Right forelimb (tissue), 1 donor: ENCODE measurements at regions not wholly inside any gene's neighbourhood (a gene's known extent, or its start where the extent isn't known, plus 50 kb on each side); places are given as distances from the start of the nearest gene placed in this dataset.
"Not testable (repeated sequence)": the region's sequence is repeated elsewhere in the genome, so short reads cannot be mapped to it uniquely, and the experiment has no call there.

Experiments used
- DNase-seq: peaks from one replicate; pipeline ENCODE4 v3.0.0-alpha.2; 2018

- not testable (repeated sequence) for DNase-seq
Measured at GRCh38 chr5:145446875-145447274, 388.3 kb downstream of the PRELID2 start.

DNA sequence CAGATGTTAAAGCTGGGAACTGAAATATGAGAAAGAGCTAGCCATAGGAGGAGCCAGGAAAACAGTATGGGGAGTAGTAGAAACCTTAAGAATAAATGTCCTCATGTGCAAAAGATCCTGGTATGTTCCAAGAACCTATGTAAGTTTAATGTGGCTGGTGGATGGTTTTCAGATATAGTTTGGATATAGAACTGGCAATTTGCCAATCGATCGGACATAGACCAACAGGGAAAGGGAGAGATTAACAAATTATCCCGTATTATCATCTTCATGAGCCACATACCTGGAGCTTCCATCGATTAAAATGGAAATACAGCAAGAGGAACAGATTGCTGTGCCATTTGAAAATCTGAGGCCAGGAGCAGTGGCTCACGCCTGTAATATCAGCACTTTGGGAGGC lies 388.7 kb downstream of the PRELID2 start:
- DNase-seq, result no peak

DNA sequence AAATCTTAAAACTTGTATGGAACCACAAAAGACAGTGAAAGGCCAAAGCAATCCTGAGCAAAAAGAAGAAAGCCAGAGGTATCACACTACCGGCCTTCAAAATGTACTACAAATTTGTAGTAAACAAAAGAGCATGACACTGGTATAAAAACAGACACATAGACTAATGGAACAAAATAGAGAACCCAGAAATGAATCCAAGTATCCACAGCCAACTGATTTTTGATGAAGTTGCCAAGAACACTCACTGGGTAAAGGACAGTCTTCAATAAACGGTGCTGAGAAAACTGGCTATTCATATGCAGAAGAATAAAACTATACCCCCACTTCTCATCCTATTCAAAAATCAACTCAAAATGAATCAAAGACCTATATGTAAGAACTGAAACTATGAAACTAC lies 390.1 kb downstream of the PRELID2 start:
- no peak for DNase-seq

GRCh38 chr5:145443964-145444363 lies 391.2 kb downstream of the PRELID2 start:
- DNase-seq, result no peak

DNA sequence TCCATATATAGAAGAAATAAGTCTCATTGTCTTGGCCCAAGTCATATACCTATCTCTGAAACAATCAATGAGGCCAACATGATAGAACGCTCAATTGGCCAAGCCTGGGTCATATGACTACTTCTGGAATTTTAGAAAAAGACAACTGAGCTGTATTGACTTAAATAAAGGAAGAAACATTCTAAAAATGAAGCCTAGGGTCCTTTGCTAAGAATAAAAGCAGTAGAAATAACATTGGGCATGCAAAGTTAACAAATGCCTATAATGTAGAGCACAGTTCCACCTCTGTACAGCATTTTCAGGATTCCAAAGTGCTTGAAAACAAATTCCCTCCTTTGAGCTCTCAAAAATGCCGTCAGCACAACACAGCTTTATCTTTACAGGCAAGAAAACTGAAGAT lies 391.8 kb downstream of the PRELID2 start:
- DNase-seq, result no peak

GRCh38 chr5:145442661-145443060 lies 392.5 kb downstream of the PRELID2 start:
- DNase-seq, result not testable (repeated sequence)

GRCh38 chr5:145441228-145441627 lies 393.9 kb downstream of the PRELID2 start:
- DNase-seq, result no peak

DNA sequence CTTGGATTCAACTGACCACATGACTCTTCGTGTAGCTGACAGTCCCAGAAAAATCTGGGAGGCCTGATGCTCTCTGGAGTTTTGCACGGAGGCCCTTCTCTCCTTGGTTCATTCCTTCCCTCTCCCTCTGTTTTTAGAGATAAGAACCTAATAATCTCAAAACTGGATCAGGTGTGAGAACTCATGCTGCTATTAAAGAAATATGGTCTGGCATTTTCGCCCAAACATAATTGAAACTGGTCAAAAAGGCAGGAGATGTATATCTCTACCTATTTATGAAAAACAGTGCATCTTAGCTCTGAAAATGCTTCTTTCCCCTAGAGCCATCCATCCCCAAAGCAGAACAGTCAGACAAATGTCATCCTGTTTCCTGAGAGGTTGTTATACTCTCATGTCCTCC lies 397.5 kb downstream of the PRELID2 start:
- DNase-seq, result no peak

- no peak for DNase-seq
Measured at GRCh38 chr5:145433077-145433476, 402.1 kb downstream of the PRELID2 start.

DNA sequence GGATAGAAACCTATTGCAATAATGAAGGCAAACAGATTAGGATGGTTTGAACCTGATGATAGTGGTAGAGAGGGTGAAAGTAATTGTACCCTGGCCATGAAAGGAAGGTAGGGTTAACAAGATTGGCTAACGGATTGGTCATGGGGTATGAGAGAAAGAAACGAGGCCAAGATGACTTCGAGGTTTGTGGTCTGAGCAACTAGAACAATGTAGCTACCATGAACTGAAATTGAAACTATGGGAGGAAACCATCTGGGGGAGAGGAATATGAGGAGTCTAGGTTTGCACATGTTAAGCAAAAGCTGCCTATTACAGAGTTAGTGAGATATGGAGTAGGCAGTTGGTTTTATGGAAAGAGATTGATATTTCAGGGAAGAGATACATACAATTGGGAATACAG lies 406.0 kb downstream of the PRELID2 start:
- no peak for DNase-seq

- DNase-seq, result no peak
Measured at GRCh38 chr5:145408048-145408341, 427.1 kb downstream of the PRELID2 start.

DNA sequence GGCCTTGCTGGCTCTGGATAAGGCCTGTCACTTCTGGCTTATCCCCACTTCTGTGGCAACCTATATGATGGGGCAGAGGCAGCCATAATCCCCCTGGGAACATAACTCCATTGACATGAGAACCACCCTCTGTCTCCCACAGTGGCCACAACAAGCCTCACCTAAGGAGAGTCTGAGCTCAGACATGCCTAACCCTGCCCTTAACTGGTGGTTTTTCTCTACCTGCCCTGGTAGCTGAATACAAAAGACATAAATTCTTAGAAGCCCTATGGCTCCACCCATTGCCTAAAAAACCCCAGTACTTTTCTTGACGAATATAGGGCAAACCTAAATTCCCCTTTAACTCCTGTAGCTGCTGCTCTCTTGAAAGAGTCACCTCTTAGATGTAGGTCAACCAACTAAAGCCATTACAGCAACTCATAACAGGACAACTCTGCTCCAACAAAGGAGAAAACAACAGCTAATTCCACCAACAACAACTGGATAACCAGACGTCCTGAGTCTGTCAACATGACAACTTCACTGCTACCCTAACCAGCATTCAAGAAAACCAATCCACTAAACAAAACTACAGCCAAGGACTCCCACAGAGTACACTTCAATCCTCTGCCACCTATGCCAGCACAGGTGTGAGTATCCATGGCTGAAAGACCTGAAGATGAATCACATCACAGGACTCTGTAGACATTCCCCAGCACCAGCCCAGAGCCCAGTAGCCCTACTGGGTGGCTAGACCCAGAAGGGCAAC lies 427.7 kb downstream of the PRELID2 start:
- DNase-seq, result no peak

GRCh38 chr5:145403992-145404391 lies 431.1 kb downstream of the PRELID2 start:
- DNase-seq, result no peak

- no peak for DNase-seq
Measured at GRCh38 chr5:145396888-145397287, 438.3 kb downstream of the PRELID2 start.

- not testable (repeated sequence) for DNase-seq
Measured at GRCh38 chr5:145395151-145395550, 440.0 kb downstream of the PRELID2 start.

DNA sequence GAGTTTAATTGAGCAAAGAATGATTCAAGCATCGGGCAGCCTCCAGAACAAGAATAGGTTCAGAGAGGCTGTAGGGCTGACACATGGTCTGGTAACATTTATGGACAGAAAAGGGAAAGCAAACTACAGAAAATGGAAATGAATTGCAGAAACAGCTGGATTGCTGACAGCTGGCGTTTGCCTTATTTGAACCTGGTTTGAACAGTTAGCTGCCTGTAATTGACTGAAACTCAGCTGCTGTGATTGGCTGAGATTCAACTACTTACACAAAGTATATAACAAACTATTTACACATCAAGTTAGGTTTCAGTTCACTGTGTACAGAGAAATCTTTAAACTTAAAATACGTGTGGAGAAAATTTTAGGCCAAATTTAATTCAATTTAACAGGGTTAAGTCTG lies 441.7 kb downstream of the PRELID2 start:
- no peak for DNase-seq

GRCh38 chr5:145389047-145389446 lies 446.1 kb downstream of the PRELID2 start:
- no peak for DNase-seq

DNA sequence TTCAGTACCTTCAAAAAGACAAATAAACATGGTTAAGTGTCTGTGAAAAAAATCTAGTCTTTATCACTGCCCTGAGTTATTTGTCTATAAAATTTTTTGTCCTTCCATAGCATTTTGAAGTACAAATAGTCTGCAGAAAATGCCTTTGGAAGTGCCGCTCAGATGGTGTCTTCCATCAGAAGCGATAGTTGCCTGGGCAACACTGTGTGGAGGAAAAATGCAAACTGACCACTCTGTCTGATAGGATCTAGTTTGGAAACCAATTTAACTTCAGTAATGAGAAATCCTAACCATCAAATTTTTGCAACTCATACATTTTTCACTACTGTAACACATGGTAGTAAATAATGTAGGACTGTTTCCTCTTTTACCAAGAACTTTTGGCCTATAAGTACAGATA lies 449.9 kb downstream of the PRELID2 start:
- DNase-seq, result no peak

GRCh38 chr5:145378226-145378625 lies 456.9 kb downstream of the PRELID2 start:
- DNase-seq, result no peak

DNA sequence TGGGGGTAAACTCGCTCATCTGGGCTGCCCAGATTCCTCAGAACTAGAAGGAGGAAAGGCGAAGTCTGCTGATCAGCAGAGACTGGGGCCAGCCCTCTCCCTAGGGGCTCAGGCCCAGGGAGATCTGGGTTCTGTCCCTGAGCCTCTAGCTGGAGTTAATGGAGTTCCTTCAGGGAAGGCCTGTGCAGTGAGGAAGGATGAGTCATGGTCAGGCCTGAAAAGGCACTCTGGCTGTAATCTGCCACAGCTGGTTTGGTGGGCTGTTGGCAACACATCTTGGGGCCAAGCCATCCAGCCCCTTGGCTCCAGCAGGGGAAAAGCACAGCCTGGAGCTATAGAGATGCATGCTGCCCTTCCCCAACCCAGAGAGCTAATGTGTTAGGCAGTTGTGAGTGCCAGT lies 459.6 kb downstream of the PRELID2 start:
- DNase-seq, result no peak

- DNase-seq, result no peak
Measured at GRCh38 chr5:145365464-145365863, 469.7 kb downstream of the PRELID2 start.

GRCh38 chr5:145362266-145362665 lies 472.9 kb downstream of the PRELID2 start:
- no peak for DNase-seq

- no peak for DNase-seq
Measured at GRCh38 chr5:145360936-145361335, 474.2 kb downstream of the PRELID2 start.

- DNase-seq, result no peak
Measured at GRCh38 chr5:145350513-145350912, 484.6 kb downstream of the PRELID2 start.

DNA sequence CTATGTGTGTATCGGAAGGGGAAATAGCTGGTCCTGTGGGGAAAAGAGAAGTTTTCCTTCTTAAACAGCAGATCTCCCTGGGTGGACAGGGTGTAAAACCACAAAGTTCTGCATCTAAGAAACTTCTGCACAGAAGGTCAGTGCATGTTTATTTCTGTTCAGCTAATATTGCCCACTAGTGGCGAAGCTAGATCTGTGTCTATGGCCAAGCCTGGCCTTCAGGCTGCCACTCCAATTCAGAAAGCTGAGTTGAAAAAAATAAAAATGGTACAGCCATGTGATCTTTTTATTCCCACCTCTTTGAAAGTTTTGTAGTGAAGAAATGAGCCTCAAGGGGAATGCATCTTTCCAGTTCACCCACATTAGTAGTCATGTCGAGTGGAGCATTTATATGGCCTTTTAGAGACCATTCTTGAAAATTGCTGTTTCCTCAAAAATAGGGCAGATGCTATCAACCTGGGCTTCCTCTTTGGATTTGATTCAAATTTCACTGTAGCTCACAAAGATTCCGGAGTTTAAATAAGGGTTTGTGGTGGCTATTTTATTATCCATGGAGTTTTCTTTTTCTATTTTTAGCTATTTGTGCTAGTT lies 488.0 kb downstream of the PRELID2 start:
- no peak for DNase-seq
